PFSK-1 (cell line): ENCODE measurements at regions not wholly inside any gene's neighbourhood (a gene's known extent, or its start where the extent isn't known, plus 50 kb on each side); places are given as distances from the start of the nearest gene placed in this dataset.

Experiments used
- FOXP2 ChIP-seq: optimal IDR thresholded peaks from 2 replicates; pipeline ENCODE3; 2011; ENCODE audit warnings: borderline replicate concordance, control low read depth, inconsistent platforms; ENCODE audit not compliant: insufficient read depth; ENCODE audit errors: extremely low read length, extremely low read depth
- POLR2AphosphoS5 ChIP-seq: IDR thresholded peaks from 2 replicates; pipeline ENCODE4 v1.6.1; 2012; ENCODE audit warnings: low read depth, mild to moderate bottlenecking, control low read depth, low read length, moderate library complexity
- REST ChIP-seq, 2 experiments: IDR thresholded peaks; 2 replicates each; pipeline versions ENCODE4 v1.6.1 to v1.8.0; 2011 to 2012; ENCODE audit warnings: low read depth in 2 of 2, low read length in 2 of 2, control low read depth in 1 of 2, inconsistent platforms in 1 of 2, mild to moderate bottlenecking in 1 of 2, moderate library complexity in 1 of 2; ENCODE audit not compliant: insufficient read depth in 1 of 2
- SIN3A ChIP-seq: IDR thresholded peaks from 2 replicates; pipeline ENCODE4 v1.6.1; 2012; ENCODE audit warnings: mild to moderate bottlenecking, low read length, moderate library complexity, borderline replicate concordance; ENCODE audit not compliant: insufficient read depth
- TAF1 ChIP-seq: IDR thresholded peaks from 2 replicates; pipeline ENCODE4 v1.6.1; 2012; ENCODE audit warnings: low read length, control low read depth, borderline replicate concordance; ENCODE audit not compliant: insufficient read depth

- no peak for TF ChIP-seq FOXP2
- no peak for TF ChIP-seq POLR2AphosphoS5
- TF ChIP-seq TAF1, result no peak
- TF ChIP-seq SIN3A, result no peak
- no peak for TF ChIP-seq REST (IDR thresholded peaks at IDR 0.05; ENCODE audit: insufficient read depth in 1 of 2, low read depth in 2 of 2, low read length in 2 of 2)
These were observed 169.4 kb upstream of the GLRA1 start for GRCh38 chr5:152094060-152094459.
